DMS79 (cell line): ENCODE measurements at regions not wholly inside any gene's neighbourhood (a gene's known extent, or its start where the extent isn't known, plus 50 kb on each side); places are given as distances from the start of the nearest gene placed in this dataset.
"Not testable (repeated sequence)": the region's sequence is repeated elsewhere in the genome, so short reads cannot be mapped to it uniquely, and the experiment has no call there.

Experiments used
- DNase-seq: peaks from one replicate; lab custom pipeline; 2025; lab: John Stamatoyannopoulos, UW

GRCh38 chr21:28069450-28069923, 923.2 kb downstream of the LTN1 start:
- no peak for DNase-seq

DNA sequence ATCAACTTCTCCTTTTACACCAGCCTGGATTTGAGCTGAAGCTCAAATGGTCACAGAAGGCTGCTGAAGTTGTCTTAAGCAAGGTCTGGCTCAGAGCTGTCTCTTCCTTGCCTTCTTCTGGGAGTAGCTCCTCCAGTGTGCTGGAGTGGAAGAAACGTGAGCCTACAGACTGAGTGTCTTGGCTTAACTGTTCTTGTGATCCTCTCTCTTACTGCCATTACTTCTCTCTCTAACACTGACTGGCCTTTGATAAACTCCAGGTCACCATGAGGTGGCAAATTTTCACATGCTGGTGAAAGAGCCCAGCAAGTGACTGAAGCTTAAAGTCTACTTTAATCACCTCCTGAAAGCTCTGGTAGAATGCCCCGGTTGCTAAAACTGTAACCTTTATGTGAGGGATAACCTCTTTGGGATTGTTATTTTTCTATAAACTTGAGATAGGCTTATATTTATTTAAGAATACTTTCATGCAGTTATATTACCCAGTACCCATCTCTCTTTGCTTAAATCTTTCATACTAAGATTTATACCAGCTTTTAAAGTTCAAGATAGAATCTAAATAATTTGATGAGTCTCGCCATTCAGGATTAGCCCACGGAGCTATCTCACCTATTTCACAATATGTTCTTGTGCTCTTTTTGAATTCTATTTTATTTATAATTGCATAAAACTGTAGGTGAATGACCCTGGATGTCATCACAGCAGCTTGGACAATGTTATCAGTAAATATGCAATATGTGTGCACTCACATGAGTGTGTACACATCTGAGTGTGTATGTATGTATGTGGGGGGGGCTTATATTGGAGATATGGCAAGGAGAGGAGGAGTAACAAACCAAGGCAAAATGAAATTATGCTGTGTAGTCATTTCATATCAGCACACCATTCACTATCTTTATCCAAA, 924.0 kb downstream of the LTN1 start:
- no peak for DNase-seq

- DNase-seq: no peak
Measured at GRCh38 chr21:28066596-28067387, 925.9 kb downstream of the LTN1 start.

- DNase-seq: no peak
Measured at GRCh38 chr21:28066076-28066475, 926.6 kb downstream of the LTN1 start.

- DNase-seq: no peak
Measured at GRCh38 chr21:28063241-28064216, 929.1 kb downstream of the LTN1 start.

DNA sequence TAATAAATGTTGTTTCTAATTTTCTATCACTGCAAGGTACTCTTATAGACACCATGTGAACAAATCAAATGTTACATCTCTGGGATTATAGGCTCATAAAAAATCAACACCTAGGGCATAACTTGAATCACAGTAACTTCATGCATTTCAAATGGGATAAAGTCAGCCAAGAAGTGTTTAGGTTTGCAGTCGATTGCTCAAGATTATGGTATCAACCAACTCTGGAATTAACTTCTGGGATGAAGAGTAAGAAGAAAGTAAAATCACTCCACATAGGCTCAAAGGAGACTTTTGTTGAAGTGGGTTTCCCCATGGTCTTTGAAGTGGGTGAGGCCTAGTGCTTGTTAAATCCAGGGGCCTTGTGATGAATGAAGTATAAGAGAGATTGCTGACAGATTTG, 939.7 kb downstream of the LTN1 start:
- DNase-seq: not testable (repeated sequence)

DNA sequence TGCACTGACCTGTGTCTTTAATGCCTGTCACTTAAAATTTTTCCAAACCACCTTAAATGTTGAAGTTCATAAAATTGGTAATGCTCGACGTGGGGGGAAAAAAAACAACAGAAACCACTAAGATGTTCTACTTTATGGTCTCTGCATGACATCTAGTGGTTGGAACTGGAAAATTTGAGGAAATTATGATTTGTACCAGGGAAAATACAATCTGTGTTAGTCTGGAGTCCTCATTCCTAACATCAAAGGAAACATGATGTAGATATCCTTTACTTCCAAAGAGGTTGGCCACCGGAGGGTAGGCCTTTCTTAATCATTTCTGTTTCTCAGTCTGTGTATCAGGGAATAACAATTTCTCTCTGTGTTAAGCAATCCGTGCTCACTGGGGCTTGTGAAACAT, 941.0 kb downstream of the LTN1 start:
- not testable (repeated sequence) for DNase-seq

DNA sequence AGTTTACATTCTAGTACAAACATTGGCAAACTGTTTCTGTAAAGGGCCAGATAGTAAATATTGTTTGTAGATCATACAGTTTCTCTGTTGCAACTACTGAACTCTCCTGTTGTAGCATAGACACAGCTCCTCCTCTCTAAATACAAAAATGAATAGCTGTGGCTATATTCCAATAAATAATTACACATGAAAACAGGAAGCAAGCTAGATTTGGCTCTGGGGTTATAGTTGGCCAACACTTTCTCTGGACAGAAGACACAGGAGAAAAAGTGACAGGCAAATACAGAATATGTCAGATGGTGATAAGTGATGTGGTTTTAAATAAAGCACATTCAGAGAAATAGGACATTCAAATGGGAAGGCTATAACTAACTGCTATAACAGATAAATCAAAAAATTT, 957.0 kb downstream of the LTN1 start:
- DNase-seq: not testable (repeated sequence)

GRCh38 chr21:28034916-28035315, 957.8 kb downstream of the LTN1 start:
- not testable (repeated sequence) for DNase-seq

- DNase-seq: not testable (repeated sequence)
Measured at GRCh38 chr21:28034334-28034733, 958.3 kb downstream of the LTN1 start.

DNA sequence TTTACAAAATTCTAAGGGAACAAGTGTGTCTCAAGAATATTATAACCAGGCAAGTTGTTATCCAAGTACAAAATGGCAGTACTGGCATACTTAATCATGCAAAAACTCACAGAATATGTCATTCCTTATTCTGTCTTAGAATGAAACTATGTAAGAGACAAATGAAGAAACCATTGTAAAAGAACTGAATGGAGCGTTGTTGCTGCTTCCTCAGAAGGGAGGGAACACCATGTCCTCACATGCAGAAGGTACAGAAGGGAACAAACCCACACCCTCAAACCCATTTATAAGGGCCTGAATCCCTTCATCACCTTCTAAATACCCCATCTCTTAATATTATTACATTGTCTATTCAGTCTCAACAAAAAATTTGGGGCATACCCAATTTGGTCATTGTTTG, 960.0 kb downstream of the LTN1 start:
- not testable (repeated sequence) for DNase-seq

DNA sequence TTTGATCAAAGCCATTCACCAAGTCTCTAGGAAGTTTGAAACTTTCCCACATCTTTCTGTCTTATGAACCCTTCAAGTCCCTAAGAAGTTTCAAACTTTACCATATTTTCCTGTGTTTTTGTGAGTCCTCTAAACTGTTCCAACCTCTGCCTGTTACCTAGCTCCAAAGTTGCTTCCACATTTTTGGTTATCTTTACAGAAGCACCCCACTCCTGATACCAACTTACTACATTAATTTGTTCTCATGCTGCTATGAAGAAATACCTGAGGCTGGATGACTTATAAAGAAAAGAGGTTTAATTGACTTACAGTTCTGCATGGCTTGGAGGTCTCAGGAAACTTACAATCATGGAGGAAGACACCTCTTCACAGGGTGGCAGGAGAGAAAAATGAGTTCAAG, 961.6 kb downstream of the LTN1 start:
- DNase-seq: not testable (repeated sequence)

- DNase-seq: no peak
Measured at GRCh38 chr21:28025111-28025510, 967.6 kb downstream of the LTN1 start.

DNA sequence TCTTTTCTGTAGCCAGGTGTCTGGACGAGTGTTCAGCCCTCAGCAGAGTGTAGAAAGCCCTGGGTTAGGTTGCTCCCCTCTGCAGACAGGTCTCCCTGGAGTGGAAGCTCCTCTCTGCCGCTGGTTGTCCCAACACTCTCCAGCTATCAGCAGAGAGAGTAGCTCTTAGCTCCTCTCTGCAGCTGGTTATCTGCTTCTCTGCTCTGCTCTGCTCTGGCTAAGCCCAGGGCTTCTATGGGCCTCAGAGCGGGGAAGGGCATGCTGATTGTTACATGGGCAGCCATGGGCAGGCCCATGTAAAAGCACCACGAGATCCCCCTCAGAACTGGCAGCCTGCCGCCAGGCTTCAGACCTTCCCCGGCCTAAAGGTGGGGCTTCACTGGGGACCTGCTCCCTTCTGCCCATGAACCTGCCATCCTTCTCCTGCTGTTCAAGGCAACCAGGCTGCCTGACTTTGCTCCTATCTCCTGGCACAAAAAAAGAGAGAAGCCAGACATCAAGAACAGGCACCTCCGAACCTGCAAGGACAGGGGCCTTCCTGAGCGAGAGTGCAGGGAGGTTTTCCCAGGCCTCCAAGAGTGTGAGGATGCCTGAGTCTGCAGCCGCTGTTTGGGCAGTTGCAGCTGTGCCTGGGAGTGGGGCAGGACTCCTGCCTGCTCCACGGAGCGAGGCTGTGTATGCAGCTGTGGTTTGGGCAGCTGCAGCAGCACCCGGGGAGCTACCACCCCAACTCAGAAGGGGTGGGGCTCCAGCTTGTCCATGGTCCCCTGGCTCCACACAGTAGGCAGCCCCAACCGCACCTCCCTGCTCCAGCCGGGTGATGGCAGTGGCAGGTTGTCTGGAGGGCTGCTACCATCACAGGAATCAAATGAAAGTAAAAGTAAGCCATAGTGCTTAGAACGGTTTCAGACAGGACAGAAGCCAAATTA, 973.7 kb downstream of the LTN1 start:
- DNase-seq: no peak

GRCh38 chr21:28018213-28018612, 974.5 kb downstream of the LTN1 start:
- DNase-seq: no peak

GRCh38 chr21:28016571-28016970, 976.1 kb downstream of the LTN1 start:
- no peak for DNase-seq

DNA sequence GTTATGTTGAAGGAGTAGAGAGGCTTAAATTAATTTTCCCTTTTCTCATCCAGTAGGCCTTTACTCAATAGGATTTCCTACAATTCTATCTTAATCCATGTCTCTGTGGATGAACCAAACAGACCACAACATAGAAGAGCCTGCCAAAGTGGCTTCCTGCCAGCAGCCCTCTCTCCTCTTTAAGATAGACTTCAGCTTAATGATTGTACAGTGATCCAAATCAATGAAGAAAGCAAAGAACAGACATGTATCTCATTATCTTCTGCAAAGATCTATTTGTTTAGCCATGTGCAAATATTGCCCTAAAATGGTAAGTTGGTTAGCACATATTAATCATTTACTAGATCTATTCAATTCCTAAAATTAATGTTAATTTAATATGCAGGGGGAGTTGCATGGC, 979.6 kb downstream of the LTN1 start:
- DNase-seq: not testable (repeated sequence)

GRCh38 chr21:28011970-28012369, 980.7 kb downstream of the LTN1 start:
- not testable (repeated sequence) for DNase-seq

GRCh38 chr21:28008245-28008644, 984.4 kb downstream of the LTN1 start:
- not testable (repeated sequence) for DNase-seq

GRCh38 chr21:28003627-28004026, 989.0 kb downstream of the LTN1 start:
- DNase-seq: not testable (repeated sequence)
